ENCODE measurements at regions not wholly inside any gene's neighbourhood (a gene's known extent, or its start where the extent isn't known, plus 50 kb on each side); places are given as distances from the start of the nearest gene placed in this dataset.
A peak's percentile ranks its signal among the peaks of the same experiment; 100 is the strongest.
"Not testable (repeated sequence)": the region's sequence is repeated elsewhere in the genome, so short reads cannot be mapped to it uniquely, and the experiment has no call there.

- H3K4me1 Mint-ChIP-seq (ENCODE audit: low read depth), result no peaks in the 10 kb centered on the region
- TF ChIP-seq CTCF (IDR thresholded peaks at IDR 0.05; ENCODE audit: unreplicated experiment), result no peak
- H3K36me3 Mint-ChIP-seq (ENCODE audit: insufficient read depth), result no peaks in the 10 kb centered on the region
- no peaks in the 10 kb centered on the region for H3K27me3 Mint-ChIP-seq
- DNase-seq (ENCODE audit: low spot score, unreplicated experiment), result no peak
- no peak overlapping the region for H3K27ac Mint-ChIP-seq
- no peaks in the 10 kb centered on the region for H3K9me3 Mint-ChIP-seq (ENCODE audit: low read depth)
- H3K4me3 Mint-ChIP-seq (ENCODE audit: low read depth), result no peak overlapping the region
Measured at GRCh38 chr1:73472810-73473209, 725.2 kb downstream of the LRRIQ3 start.

- H3K9me3 Mint-ChIP-seq (ENCODE audit: low read depth), result no peaks in the 10 kb centered on the region
- no peak for TF ChIP-seq CTCF (IDR thresholded peaks at IDR 0.05; ENCODE audit: unreplicated experiment)
- H3K4me3 Mint-ChIP-seq (ENCODE audit: low read depth), result no peak overlapping the region
- no peaks in the 10 kb centered on the region for H3K4me1 Mint-ChIP-seq (ENCODE audit: low read depth)
- no peaks in the 10 kb centered on the region for H3K27me3 Mint-ChIP-seq
- no peak for DNase-seq (ENCODE audit: low spot score, unreplicated experiment)
- H3K27ac Mint-ChIP-seq, result no peak overlapping the region
- H3K36me3 Mint-ChIP-seq (ENCODE audit: insufficient read depth), result no peaks in the 10 kb centered on the region
Measured at GRCh38 chr1:73467731-73468130, 730.2 kb downstream of the LRRIQ3 start.

GRCh38 chr1:73463873-73464272 lies 734.1 kb downstream of the LRRIQ3 start:
- no peaks in the 10 kb centered on the region for H3K36me3 Mint-ChIP-seq (ENCODE audit: insufficient read depth)
- H3K9me3 Mint-ChIP-seq (ENCODE audit: low read depth), result no peaks in the 10 kb centered on the region
- H3K4me1 Mint-ChIP-seq (ENCODE audit: low read depth), result no peaks in the 10 kb centered on the region
- no peak overlapping the region for H3K27ac Mint-ChIP-seq
- no peak for TF ChIP-seq CTCF (IDR thresholded peaks at IDR 0.05; ENCODE audit: unreplicated experiment)
- no peaks in the 10 kb centered on the region for H3K27me3 Mint-ChIP-seq
- no peak for DNase-seq (ENCODE audit: low spot score, unreplicated experiment)
- H3K4me3 Mint-ChIP-seq (ENCODE audit: low read depth), result no peak overlapping the region

GRCh38 chr1:73452522-73452921 lies 745.5 kb downstream of the LRRIQ3 start:
- H3K27ac Mint-ChIP-seq, result no peak overlapping the region
- no peaks in the 10 kb centered on the region for H3K4me1 Mint-ChIP-seq (ENCODE audit: low read depth)
- H3K4me3 Mint-ChIP-seq (ENCODE audit: low read depth), result no peak overlapping the region
- peak; percentile 13 for TF ChIP-seq CTCF (IDR thresholded peaks at IDR 0.05; ENCODE audit: unreplicated experiment)
- no peaks in the 10 kb centered on the region for H3K36me3 Mint-ChIP-seq (ENCODE audit: insufficient read depth)
- H3K9me3 Mint-ChIP-seq (ENCODE audit: low read depth), result no peaks in the 10 kb centered on the region
- no peak for DNase-seq (ENCODE audit: low spot score, unreplicated experiment)
- no peaks in the 10 kb centered on the region for H3K27me3 Mint-ChIP-seq

- H3K9me3 Mint-ChIP-seq (ENCODE audit: low read depth); H3K27ac Mint-ChIP-seq; H3K27me3 Mint-ChIP-seq; DNase-seq (ENCODE audit: low spot score, unreplicated experiment); H3K4me1 Mint-ChIP-seq (ENCODE audit: low read depth); H3K4me3 Mint-ChIP-seq (ENCODE audit: low read depth); H3K36me3 Mint-ChIP-seq (ENCODE audit: insufficient read depth): not testable (repeated sequence)
Measured at GRCh38 chr1:73450668-73451067, 747.3 kb downstream of the LRRIQ3 start.

GRCh38 chr1:73411479-73411878 lies 786.5 kb downstream of the LRRIQ3 start:
- H3K27me3 Mint-ChIP-seq, result no peaks in the 10 kb centered on the region
- peaks cover 10% of the 10 kb centered on the region for H3K9me3 Mint-ChIP-seq (ENCODE audit: low read depth)
- DNase-seq (ENCODE audit: low spot score, unreplicated experiment), result no peak
- no peak overlapping the region for H3K4me3 Mint-ChIP-seq (ENCODE audit: low read depth)
- H3K27ac Mint-ChIP-seq, result no peak overlapping the region
- no peak for TF ChIP-seq CTCF (IDR thresholded peaks at IDR 0.05; ENCODE audit: unreplicated experiment)
- peaks cover 7% of the 10 kb centered on the region for H3K4me1 Mint-ChIP-seq (ENCODE audit: low read depth)
- no peaks in the 10 kb centered on the region for H3K36me3 Mint-ChIP-seq (ENCODE audit: insufficient read depth)
